ENCODE measurements at regions not wholly inside any gene's neighbourhood (a gene's known extent, or its start where the extent isn't known, plus 50 kb on each side); places are given as distances from the start of the nearest gene placed in this dataset.

- TF ChIP-seq, protein P1, sequence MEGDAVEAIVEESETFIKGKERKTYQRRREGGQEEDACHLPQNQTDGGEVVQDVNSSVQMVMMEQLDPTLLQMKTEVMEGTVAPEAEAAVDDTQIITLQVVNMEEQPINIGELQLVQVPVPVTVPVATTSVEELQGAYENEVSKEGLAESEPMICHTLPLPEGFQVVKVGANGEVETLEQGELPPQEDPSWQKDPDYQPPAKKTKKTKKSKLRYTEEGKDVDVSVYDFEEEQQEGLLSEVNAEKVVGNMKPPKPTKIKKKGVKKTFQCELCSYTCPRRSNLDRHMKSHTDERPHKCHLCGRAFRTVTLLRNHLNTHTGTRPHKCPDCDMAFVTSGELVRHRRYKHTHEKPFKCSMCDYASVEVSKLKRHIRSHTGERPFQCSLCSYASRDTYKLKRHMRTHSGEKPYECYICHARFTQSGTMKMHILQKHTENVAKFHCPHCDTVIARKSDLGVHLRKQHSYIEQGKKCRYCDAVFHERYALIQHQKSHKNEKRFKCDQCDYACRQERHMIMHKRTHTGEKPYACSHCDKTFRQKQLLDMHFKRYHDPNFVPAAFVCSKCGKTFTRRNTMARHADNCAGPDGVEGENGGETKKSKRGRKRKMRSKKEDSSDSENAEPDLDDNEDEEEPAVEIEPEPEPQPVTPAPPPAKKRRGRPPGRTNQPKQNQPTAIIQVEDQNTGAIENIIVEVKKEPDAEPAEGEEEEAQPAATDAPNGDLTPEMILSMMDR (CRISPR knock-in tag; IDR thresholded peaks at IDR 0.05), result no peak
- TF ChIP-seq TAF1 (CRISPR knock-in tag; IDR thresholded peaks at IDR 0.05) (no peak), KLF9 (CRISPR knock-in tag; IDR thresholded peaks at IDR 0.05; ENCODE audit: low read depth) (no peak), POGK (CRISPR knock-in tag; conservative IDR thresholded peaks at IDR 0.05) (no peak), POLR2AphosphoS5 (IDR thresholded peaks at IDR 0.05; ENCODE audit: low read depth, low read length) (no peak), SRF (IDR thresholded peaks at IDR 0.05; ENCODE audit: low read depth, low read length) (no peak), PAWR (CRISPR knock-in tag; IDR thresholded peaks at IDR 0.05; ENCODE audit: borderline replicate concordance) (no peak), SALL2 (CRISPR knock-in tag; IDR thresholded peaks at IDR 0.05) (no peak)
These were observed 119.2 kb downstream of the SYF2 start for GRCh38 chr1:25113086-25113485.

All from HepG2 (cell line).